ENCODE measurements at regions not wholly inside any gene's neighbourhood (a gene's known extent, or its start where the extent isn't known, plus 50 kb on each side); places are given as distances from the start of the nearest gene placed in this dataset.

GRCh38 chr2:189232759-189233406, 53.3 kb upstream of the COL5A2 start:
- H3K23ac ChIP-seq (ENCODE audit: low read depth, low read length) = no peak overlapping the region; the same call in 1 of the 2 replicates
- intact Hi-C loops (cut with micrococcal nuclease) = no loop called here
- no peak overlapping the region for H3K56ac ChIP-seq (ENCODE audit: extremely low read depth, insufficient read depth, low read length)
- peak overlapping the region; percentile 67 for H2BK5ac ChIP-seq (ENCODE audit: low read depth, low read length, poor library complexity, severe bottlenecking)
- H3K14ac ChIP-seq (replicated peaks; ENCODE audit: low read depth, low read length) = no peak overlapping the region
- TF ChIP-seq MAFK (IDR thresholded peaks at IDR 0.05; ENCODE audit: low read depth, low read length) (no peak), POLR2A (IDR thresholded peaks at IDR 0.05; ENCODE audit: low read depth, low read length) (no peak), SMC3 (IDR thresholded peaks at IDR 0.05; ENCODE audit: low read depth, low read length) (no peak), RAD21 (IDR thresholded peaks at IDR 0.05; ENCODE audit: low read length) (no peak), CHD1 (IDR thresholded peaks at IDR 0.05; ENCODE audit: low read depth, low read length) (no peak), RCOR1 (IDR thresholded peaks at IDR 0.05; ENCODE audit: insufficient replicate concordance, low read length) (no peak), NFE2L2 (IDR thresholded peaks at IDR 0.05; ENCODE audit: low read depth, low read length) (no peak), MXI1 (IDR thresholded peaks at IDR 0.05; ENCODE audit: borderline replicate concordance, low read depth, low read length) (no peak), MAZ (IDR thresholded peaks at IDR 0.05; ENCODE audit: borderline replicate concordance, low read depth, low read length) (no peak), BHLHE40 (IDR thresholded peaks at IDR 0.05; ENCODE audit: low read depth, low read length) (no peak), CEBPB (IDR thresholded peaks at IDR 0.05; ENCODE audit: low read depth, low read length) (no peak), ELK1 (IDR thresholded peaks at IDR 0.05; ENCODE audit: borderline replicate concordance, low read depth, low read length) (no peak), FOS (IDR thresholded peaks at IDR 0.05; ENCODE audit: low read depth, low read length) (no peak), CTCF (conservative IDR thresholded peaks at IDR 0.05; ENCODE audit: low read depth, low read length) (no peak), RFX5 (IDR thresholded peaks at IDR 0.05; ENCODE audit: low read depth, low read length) (no peak), USF2 (IDR thresholded peaks at IDR 0.05; ENCODE audit: low read depth, low read length) (no peak)
- H3K4ac ChIP-seq (ENCODE audit: low read depth, low read length) = no peak overlapping the region
- H4K91ac ChIP-seq (ENCODE audit: insufficient read depth, low read depth, low read length) = peak overlapping the region; percentile 61; the same call in 1 of the 2 replicates
- no peak overlapping the region for H2AK9ac ChIP-seq (replicated peaks; ENCODE audit: low read depth, low read length, poor library complexity)
- dilution Hi-C loops (cut with HindIII; ENCODE audit: low sequenced_read_pairs, unreplicated experiment) = no loop called here
- H2BK15ac ChIP-seq (ENCODE audit: low read depth, low read length) = 0 out of 3 replicates have a peak overlapping the region, but pooled peaks have one; percentile 26
- CTCF ChIA-PET = interaction anchor here (0.7 kb wide), 1 partner anchor 27 kb away, joined by 3 read pairs; no protein-coding TSS in a partner anchor
- no peak overlapping the region for H2AK5ac ChIP-seq (ENCODE audit: low read depth, low read length)
- no peaks in the 10 kb centered on the region; the same call in 1 of the 2 replicates for H3K4me1 ChIP-seq (ENCODE audit: control insufficient read depth, insufficient read depth, low read length)
- peak overlapping the region in 1 of 2 experiments; percentile 69; a peak in 1 of 4 replicates for H4K8ac ChIP-seq (ENCODE audit: low read depth in 2 of 2, low read length in 2 of 2)
- no peak overlapping the region for H3K27ac ChIP-seq (ENCODE audit: insufficient read depth, low read length)
- peak overlapping the region; percentile 63; the same call in 1 of the 2 replicates for H4K5ac ChIP-seq (ENCODE audit: low read depth, low read length)
- no peak overlapping the region for H3K9ac ChIP-seq (ENCODE audit: low read depth, low read length)
- H3K18ac ChIP-seq (ENCODE audit: low read depth, low read length) = peak overlapping the region; percentile 47; the same call in 1 of the 2 replicates
- H2AFZ ChIP-seq (replicated peaks; ENCODE audit: low read length, poor library complexity) = no peak overlapping the region
- ATAC-seq (ENCODE audit: low read depth) = no peak
- H3K79me1 ChIP-seq (ENCODE audit: low read depth in 1 of 2, low read length in 2 of 2) = no peaks in the 10 kb centered on the region
- no peaks in the 10 kb centered on the region for H3K36me3 ChIP-seq (ENCODE audit: control insufficient read depth, insufficient read depth, low read length)
- no peaks in the 10 kb centered on the region for H3K9me1 ChIP-seq (ENCODE audit: insufficient read depth, low read length)
- no peaks in the 10 kb centered on the region for H3K9me3 ChIP-seq (ENCODE audit: control insufficient read depth, insufficient read depth, low read length)
- no peak overlapping the region for H3K4me2 ChIP-seq (ENCODE audit: low read depth, low read length)
- no peaks in the 10 kb centered on the region for H4K20me1 ChIP-seq (ENCODE audit: insufficient read depth, low read length)
- H3K4me3 ChIP-seq (ENCODE audit: insufficient read depth, low read depth, low read length) = no peak overlapping the region
- no peak for DNase-seq
- BruUV-seq (replicated peaks) = no TSS peak
- no peaks in the 10 kb centered on the region for H3K27me3 ChIP-seq (ENCODE audit: control insufficient read depth, insufficient read depth, low read length)
- POLR2A ChIA-PET (ENCODE audit: unreplicated experiment) = no interaction called here
- in situ Hi-C loops (cut with MboI; ENCODE audit: low sequenced_read_pairs) = no loop called here
- H2BK120ac ChIP-seq (ENCODE audit: low read depth, low read length) = no peak overlapping the region
- H2BK20ac ChIP-seq (ENCODE audit: low read depth, low read length) = no peak overlapping the region

Data from IMR-90 (cell line).